ENCODE measurements at regions not wholly inside any gene's neighbourhood (a gene's known extent, or its start where the extent isn't known, plus 50 kb on each side); places are given as distances from the start of the nearest gene placed in this dataset.

DNA sequence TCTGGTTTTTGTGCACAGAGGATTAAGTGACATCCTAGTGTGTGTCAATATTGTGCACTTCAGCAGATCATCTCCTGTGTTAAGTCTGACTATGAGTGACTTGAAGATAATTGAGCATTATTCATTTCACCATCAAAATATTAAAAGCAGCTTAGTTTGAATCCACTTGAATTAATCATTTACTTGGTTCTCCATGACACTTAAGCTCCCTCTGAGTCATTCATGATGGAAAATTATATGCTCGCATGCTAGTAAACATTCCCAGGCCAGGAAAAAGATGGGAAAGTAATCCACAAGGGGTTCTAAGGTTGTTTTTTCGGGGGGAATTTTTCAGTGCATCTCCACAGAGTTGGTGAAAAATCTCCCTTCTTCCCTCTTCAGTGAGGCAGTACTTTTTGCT, 97.2 kb upstream of the EOLA2 start:
- Histone ChIP-seq H3K4me3 (ENCODE audit: low read length) (no peak overlapping the region), H3K27ac (ENCODE audit: low read length) (no peak overlapping the region), H3K36me3 (ENCODE audit: control insufficient read depth, insufficient read depth, low read length) (no peaks in the 10 kb centered on the region), H3K27me3 (ENCODE audit: control insufficient read depth, insufficient read depth, low read length) (no peaks in the 10 kb centered on the region), H3K9me3 (ENCODE audit: control insufficient read depth, insufficient read depth, low read length) (no peaks in the 10 kb centered on the region), H3K4me1 (ENCODE audit: control insufficient read depth, insufficient read depth, low read length) (no peaks in the 10 kb centered on the region)
- TF ChIP-seq, protein P1, sequence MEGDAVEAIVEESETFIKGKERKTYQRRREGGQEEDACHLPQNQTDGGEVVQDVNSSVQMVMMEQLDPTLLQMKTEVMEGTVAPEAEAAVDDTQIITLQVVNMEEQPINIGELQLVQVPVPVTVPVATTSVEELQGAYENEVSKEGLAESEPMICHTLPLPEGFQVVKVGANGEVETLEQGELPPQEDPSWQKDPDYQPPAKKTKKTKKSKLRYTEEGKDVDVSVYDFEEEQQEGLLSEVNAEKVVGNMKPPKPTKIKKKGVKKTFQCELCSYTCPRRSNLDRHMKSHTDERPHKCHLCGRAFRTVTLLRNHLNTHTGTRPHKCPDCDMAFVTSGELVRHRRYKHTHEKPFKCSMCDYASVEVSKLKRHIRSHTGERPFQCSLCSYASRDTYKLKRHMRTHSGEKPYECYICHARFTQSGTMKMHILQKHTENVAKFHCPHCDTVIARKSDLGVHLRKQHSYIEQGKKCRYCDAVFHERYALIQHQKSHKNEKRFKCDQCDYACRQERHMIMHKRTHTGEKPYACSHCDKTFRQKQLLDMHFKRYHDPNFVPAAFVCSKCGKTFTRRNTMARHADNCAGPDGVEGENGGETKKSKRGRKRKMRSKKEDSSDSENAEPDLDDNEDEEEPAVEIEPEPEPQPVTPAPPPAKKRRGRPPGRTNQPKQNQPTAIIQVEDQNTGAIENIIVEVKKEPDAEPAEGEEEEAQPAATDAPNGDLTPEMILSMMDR (IDR thresholded peaks at IDR 0.05): no peak
- no peak overlapping the region for H3K27ac Mint-ChIP-seq
- 100% methylated on average over 1 of the region's 2 CpGs for WGBS (ENCODE audit: insufficient coverage)
- H3K27me3 Mint-ChIP-seq (ENCODE audit: low read depth in 2 of 2): peaks cover 0 to 35% of the 10 kb centered on the region in 2 donors
- H3K4me1 Mint-ChIP-seq: peaks cover 0 to 8% of the 10 kb centered on the region in 2 donors
- intact Hi-C loops (cut with micrococcal nuclease): no loop called here
- peaks cover 0 to 5% of the 10 kb centered on the region in 2 donors for H3K9me3 Mint-ChIP-seq
- no peak overlapping the region for H3K4me3 Mint-ChIP-seq
- peaks cover 9% of the 10 kb centered on the region for H3K36me3 Mint-ChIP-seq
- ATAC-seq (no peak), DNase-seq (no peak)

- DNase-seq: no peak
- Histone ChIP-seq H3K9me3 (ENCODE audit: control insufficient read depth, insufficient read depth, low read length) (no peaks in the 10 kb centered on the region), H3K27ac (ENCODE audit: low read length) (no peak overlapping the region), H3K4me3 (ENCODE audit: low read length) (no peak overlapping the region), H3K4me1 (ENCODE audit: control insufficient read depth, insufficient read depth, low read length) (no peaks in the 10 kb centered on the region), H3K36me3 (ENCODE audit: control insufficient read depth, insufficient read depth, low read length) (no peaks in the 10 kb centered on the region), H3K27me3 (ENCODE audit: control insufficient read depth, insufficient read depth, low read length) (no peaks in the 10 kb centered on the region)
- Mint-ChIP-seq H3K27ac (no peak overlapping the region), H3K4me1 (peaks cover 0 to 8% of the 10 kb centered on the region in 2 donors), H3K36me3 (peaks cover 9% of the 10 kb centered on the region), H3K27me3 (ENCODE audit: low read depth in 2 of 2) (peaks cover 0 to 35% of the 10 kb centered on the region in 2 donors), H3K9me3 (peaks cover 0 to 5% of the 10 kb centered on the region in 2 donors), H3K4me3 (no peak overlapping the region)
- TF ChIP-seq, protein P1 (IDR thresholded peaks at IDR 0.05): no peak
- 50% methylated on average over 1 of the region's 2 CpGs for WGBS (ENCODE audit: insufficient coverage)
- intact Hi-C loops (cut with micrococcal nuclease): no loop called here
- no peak for ATAC-seq
Observed at GRCh38 chrX:150036181-150036580, 97.9 kb upstream of the EOLA2 start.

DNA sequence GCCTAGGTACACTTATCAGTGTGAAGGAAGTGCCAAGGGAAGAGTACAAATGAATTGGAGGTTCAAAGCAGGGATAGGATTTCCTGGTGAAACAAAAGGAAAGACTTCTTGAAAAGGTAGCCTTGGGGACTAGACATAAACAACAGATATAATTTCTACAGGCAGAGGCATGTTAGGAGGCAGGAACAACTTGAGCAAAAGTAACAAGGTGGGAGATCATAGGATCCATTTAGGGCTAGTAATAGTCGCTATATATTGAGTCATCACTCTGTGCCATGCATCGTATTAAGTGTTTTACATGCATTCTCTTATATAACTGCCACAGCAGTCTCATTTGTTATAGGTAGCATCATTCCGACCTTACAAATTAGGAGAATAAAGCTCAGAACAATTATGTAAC, 98.3 kb upstream of the EOLA2 start:
- H3K4me1 Mint-ChIP-seq: peaks cover 0 to 8% of the 10 kb centered on the region in 2 donors
- ATAC-seq: no peak
- no peak overlapping the region for H3K27ac Mint-ChIP-seq
- H3K36me3 Mint-ChIP-seq: peaks cover 9% of the 10 kb centered on the region
- no peaks in the 10 kb centered on the region for H3K36me3 ChIP-seq (ENCODE audit: control insufficient read depth, insufficient read depth, low read length)
- H3K9me3 ChIP-seq (ENCODE audit: control insufficient read depth, insufficient read depth, low read length): no peaks in the 10 kb centered on the region
- DNase-seq: no peak
- H3K9me3 Mint-ChIP-seq: peaks cover 0 to 5% of the 10 kb centered on the region in 2 donors
- H3K4me1 ChIP-seq (ENCODE audit: control insufficient read depth, insufficient read depth, low read length): no peaks in the 10 kb centered on the region
- H3K4me3 Mint-ChIP-seq: no peak overlapping the region
- H3K27me3 Mint-ChIP-seq (ENCODE audit: low read depth in 2 of 2): peaks cover 0 to 35% of the 10 kb centered on the region in 2 donors
- no peaks in the 10 kb centered on the region for H3K27me3 ChIP-seq (ENCODE audit: control insufficient read depth, insufficient read depth, low read length)
- no peak overlapping the region for H3K27ac ChIP-seq (ENCODE audit: low read length)
- TF ChIP-seq, protein P1 (IDR thresholded peaks at IDR 0.05): no peak
- no peak overlapping the region for H3K4me3 ChIP-seq (ENCODE audit: low read length)
- WGBS (ENCODE audit: insufficient coverage): 90% methylated on average over 2 of the region's 3 CpGs
- intact Hi-C loops (cut with micrococcal nuclease): no loop called here

DNA sequence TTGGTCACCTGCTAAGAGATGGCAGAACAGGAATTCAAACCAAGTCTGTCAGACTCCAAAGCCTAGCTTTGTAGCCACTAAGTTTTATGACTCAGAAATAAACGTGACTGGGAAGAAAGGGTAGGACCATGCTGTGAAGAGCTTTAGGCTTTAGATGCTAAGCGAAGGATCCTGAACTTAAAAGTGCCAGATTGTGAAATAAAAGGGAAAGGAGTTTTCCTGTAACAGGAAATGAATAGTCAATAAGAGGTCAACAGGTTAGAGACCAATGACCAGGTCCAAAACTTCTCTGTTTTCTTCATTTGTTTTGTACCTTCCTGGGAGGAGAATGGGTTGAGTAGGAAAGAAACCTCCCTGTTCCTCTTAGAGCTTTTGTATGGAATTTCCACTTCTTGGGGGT, 98.8 kb upstream of the EOLA2 start:
- Mint-ChIP-seq H3K27ac (no peak overlapping the region), H3K36me3 (peaks cover 9% of the 10 kb centered on the region), H3K9me3 (peaks cover 0 to 5% of the 10 kb centered on the region in 2 donors), H3K27me3 (ENCODE audit: low read depth in 2 of 2) (peaks cover 0 to 35% of the 10 kb centered on the region in 2 donors), H3K4me3 (no peak overlapping the region), H3K4me1 (peaks cover 0 to 8% of the 10 kb centered on the region in 2 donors)
- no peaks in the 10 kb centered on the region for H3K27me3 ChIP-seq (ENCODE audit: control insufficient read depth, insufficient read depth, low read length)
- intact Hi-C loops (cut with micrococcal nuclease): no loop called here
- H3K36me3 ChIP-seq (ENCODE audit: control insufficient read depth, insufficient read depth, low read length): no peaks in the 10 kb centered on the region
- TF ChIP-seq, protein P1 (IDR thresholded peaks at IDR 0.05): no peak
- no peak for ATAC-seq
- no peak overlapping the region for H3K27ac ChIP-seq (ENCODE audit: low read length)
- H3K9me3 ChIP-seq (ENCODE audit: control insufficient read depth, insufficient read depth, low read length): no peaks in the 10 kb centered on the region
- H3K4me3 ChIP-seq (ENCODE audit: low read length): no peak overlapping the region
- no peaks in the 10 kb centered on the region for H3K4me1 ChIP-seq (ENCODE audit: control insufficient read depth, insufficient read depth, low read length)
- WGBS (ENCODE audit: insufficient coverage): 74% methylated on average over 2 of the region's 2 CpGs
- no peak for DNase-seq

Data from natural killer cell (primary cell).